PFSK-1 (cell line): ENCODE measurements at regions not wholly inside any gene's neighbourhood (a gene's known extent, or its start where the extent isn't known, plus 50 kb on each side); places are given as distances from the start of the nearest gene placed in this dataset.

Source experiments
- FOXP2 ChIP-seq: optimal IDR thresholded peaks from 2 replicates; pipeline ENCODE3; 2011; ENCODE audit warnings: borderline replicate concordance, control low read depth, inconsistent platforms; ENCODE audit not compliant: insufficient read depth; ENCODE audit errors: extremely low read length, extremely low read depth
- POLR2AphosphoS5 ChIP-seq: IDR thresholded peaks from 2 replicates; pipeline ENCODE4 v1.6.1; 2012; ENCODE audit warnings: low read depth, mild to moderate bottlenecking, control low read depth, low read length, moderate library complexity
- SIN3A ChIP-seq: IDR thresholded peaks from 2 replicates; pipeline ENCODE4 v1.6.1; 2012; ENCODE audit warnings: mild to moderate bottlenecking, low read length, moderate library complexity, borderline replicate concordance; ENCODE audit not compliant: insufficient read depth
- TAF1 ChIP-seq: IDR thresholded peaks from 2 replicates; pipeline ENCODE4 v1.6.1; 2012; ENCODE audit warnings: low read length, control low read depth, borderline replicate concordance; ENCODE audit not compliant: insufficient read depth
- TF ChIP-seq, protein P1 (sequence below), 2 experiments: IDR thresholded peaks; 2 replicates each; pipeline versions ENCODE4 v1.6.1 to v1.8.0; 2011 to 2012; ENCODE audit warnings: low read depth in 2 of 2, low read length in 2 of 2, control low read depth in 1 of 2, inconsistent platforms in 1 of 2, mild to moderate bottlenecking in 1 of 2, moderate library complexity in 1 of 2; ENCODE audit not compliant: insufficient read depth in 1 of 2

DNA sequence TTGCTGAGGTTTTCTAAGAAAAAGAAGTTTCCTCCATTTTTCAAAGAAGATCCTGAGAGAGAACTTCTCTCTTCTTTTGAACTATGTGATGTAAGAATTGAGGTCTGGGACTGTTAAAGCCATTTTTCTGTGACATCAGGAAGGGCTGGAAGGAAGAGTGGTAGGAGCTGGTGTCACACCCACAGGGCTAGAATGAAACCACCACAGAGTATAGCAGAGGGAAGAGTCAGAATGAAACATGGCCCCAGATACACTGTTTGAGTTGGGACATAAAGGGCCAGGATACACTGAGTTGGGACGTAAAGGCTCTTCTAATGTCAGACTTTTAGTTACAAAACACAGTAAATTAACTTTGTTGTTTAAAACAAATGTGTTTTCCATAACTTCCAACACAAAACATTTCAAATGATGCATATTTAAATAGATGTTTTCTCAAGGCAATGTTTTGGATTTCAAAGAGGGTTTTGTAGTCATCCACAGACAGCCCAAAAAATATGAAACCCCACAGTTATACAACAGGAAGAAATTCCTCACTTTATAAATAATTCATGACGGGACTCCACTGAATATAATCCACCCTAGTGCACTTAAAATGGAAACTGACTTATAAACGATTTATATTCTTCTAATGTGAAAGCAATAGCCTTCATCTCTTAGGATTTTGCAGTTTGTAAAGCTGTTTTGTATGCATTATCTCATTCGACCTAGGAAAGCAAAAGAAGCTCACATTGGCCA lies 72.5 kb downstream of the LIG4 start:
- no peak for TF ChIP-seq TAF1
- TF ChIP-seq SIN3A: no peak
- TF ChIP-seq POLR2AphosphoS5: no peak
- TF ChIP-seq FOXP2: no peak
- TF ChIP-seq, protein P1, sequence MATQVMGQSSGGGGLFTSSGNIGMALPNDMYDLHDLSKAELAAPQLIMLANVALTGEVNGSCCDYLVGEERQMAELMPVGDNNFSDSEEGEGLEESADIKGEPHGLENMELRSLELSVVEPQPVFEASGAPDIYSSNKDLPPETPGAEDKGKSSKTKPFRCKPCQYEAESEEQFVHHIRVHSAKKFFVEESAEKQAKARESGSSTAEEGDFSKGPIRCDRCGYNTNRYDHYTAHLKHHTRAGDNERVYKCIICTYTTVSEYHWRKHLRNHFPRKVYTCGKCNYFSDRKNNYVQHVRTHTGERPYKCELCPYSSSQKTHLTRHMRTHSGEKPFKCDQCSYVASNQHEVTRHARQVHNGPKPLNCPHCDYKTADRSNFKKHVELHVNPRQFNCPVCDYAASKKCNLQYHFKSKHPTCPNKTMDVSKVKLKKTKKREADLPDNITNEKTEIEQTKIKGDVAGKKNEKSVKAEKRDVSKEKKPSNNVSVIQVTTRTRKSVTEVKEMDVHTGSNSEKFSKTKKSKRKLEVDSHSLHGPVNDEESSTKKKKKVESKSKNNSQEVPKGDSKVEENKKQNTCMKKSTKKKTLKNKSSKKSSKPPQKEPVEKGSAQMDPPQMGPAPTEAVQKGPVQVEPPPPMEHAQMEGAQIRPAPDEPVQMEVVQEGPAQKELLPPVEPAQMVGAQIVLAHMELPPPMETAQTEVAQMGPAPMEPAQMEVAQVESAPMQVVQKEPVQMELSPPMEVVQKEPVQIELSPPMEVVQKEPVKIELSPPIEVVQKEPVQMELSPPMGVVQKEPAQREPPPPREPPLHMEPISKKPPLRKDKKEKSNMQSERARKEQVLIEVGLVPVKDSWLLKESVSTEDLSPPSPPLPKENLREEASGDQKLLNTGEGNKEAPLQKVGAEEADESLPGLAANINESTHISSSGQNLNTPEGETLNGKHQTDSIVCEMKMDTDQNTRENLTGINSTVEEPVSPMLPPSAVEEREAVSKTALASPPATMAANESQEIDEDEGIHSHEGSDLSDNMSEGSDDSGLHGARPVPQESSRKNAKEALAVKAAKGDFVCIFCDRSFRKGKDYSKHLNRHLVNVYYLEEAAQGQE (IDR thresholded peaks at IDR 0.05; ENCODE audit: insufficient read depth in 1 of 2, low read depth in 2 of 2, low read length in 2 of 2): no peak

DNA sequence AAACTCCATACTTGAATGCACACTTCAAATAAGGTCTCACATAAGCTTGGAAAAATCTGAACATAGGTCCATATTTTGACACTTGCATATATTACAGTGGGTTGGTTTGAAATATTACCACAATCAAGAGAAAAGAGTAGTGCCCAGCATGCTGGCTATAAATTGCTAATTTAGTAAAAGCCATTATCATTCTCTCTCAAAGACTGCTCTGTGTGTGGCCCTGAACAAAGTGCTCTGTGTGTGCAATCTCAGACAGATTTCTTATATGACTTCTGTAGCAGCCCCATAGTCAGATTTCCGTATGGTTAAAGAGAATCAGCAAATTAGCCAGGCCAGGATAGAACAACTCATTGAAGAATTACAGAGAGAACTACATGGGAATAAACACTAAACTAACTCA lies 78.2 kb downstream of the LIG4 start:
- no peak for TF ChIP-seq POLR2AphosphoS5
- TF ChIP-seq, protein P1 (IDR thresholded peaks at IDR 0.05; ENCODE audit: insufficient read depth in 1 of 2, low read depth in 2 of 2, low read length in 2 of 2): no peak
- no peak for TF ChIP-seq TAF1
- no peak for TF ChIP-seq SIN3A
- no peak for TF ChIP-seq FOXP2

DNA sequence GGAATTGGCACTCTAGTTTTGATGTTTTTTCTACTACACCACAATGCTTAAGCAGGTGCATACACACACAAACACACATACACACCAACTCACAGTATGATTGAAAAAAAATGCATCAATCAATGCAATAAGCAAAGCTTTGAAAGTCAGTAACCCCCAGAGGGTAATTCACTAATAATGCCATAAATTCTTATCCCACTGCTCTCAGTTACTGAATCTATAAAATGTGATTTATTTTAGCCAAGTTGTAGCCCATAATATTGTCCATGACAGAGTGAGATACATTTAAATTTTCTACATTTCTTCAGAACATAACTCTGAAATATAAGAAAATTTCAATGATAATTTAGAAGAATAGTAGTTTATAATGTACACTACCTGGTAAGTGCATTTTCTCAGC lies 87.9 kb downstream of the LIG4 start:
- TF ChIP-seq SIN3A: no peak
- TF ChIP-seq, protein P1 (IDR thresholded peaks at IDR 0.05; ENCODE audit: insufficient read depth in 1 of 2, low read depth in 2 of 2, low read length in 2 of 2): no peak
- no peak for TF ChIP-seq FOXP2
- TF ChIP-seq POLR2AphosphoS5: no peak
- no peak for TF ChIP-seq TAF1

DNA sequence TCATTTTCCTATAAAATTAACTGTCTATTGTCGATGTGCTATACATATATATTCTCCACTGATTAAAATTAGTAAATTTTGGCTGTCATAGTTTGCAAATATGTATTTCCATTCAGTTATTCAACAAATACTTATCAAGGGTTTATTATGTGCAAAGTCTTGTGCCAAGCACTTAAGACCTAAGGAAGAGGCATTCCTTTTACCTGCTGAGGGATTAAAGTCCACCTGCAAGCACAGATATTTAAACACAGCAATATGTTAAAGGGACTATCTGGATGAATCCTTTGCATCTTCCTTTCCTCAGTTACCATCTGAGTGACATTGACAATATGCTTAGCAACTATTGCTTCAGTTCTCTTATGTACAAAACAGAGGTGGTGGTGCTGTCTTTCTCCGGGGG lies 89.3 kb downstream of the LIG4 start:
- no peak for TF ChIP-seq TAF1
- no peak for TF ChIP-seq SIN3A
- no peak for TF ChIP-seq FOXP2
- TF ChIP-seq POLR2AphosphoS5: no peak
- TF ChIP-seq, protein P1 (IDR thresholded peaks at IDR 0.05; ENCODE audit: insufficient read depth in 1 of 2, low read depth in 2 of 2, low read length in 2 of 2): no peak

DNA sequence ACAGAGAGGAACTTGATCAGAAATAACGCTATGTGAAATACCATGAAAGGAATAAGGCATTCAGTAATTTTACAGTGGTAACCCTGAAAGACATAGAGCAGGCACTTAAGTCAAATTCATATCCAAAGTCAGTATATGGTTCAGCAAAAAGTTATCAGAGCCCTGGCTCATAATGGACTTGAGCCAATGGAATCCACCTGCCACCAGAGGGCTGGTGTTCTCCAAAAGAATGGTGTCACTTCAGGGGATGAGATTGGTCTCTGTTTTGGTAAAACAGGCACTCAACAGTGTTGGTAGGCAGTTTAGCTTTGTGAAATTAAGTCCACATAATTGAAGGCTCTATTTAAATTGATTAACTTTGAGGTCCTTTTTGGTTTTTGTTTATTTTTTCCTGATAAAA lies 93.9 kb downstream of the LIG4 start:
- TF ChIP-seq, protein P1 (IDR thresholded peaks at IDR 0.05; ENCODE audit: insufficient read depth in 1 of 2, low read depth in 2 of 2, low read length in 2 of 2): no peak
- no peak for TF ChIP-seq POLR2AphosphoS5
- TF ChIP-seq FOXP2: no peak
- TF ChIP-seq TAF1: no peak
- no peak for TF ChIP-seq SIN3A
